ENCODE measurements at regions not wholly inside any gene's neighbourhood (a gene's known extent, or its start where the extent isn't known, plus 50 kb on each side); places are given as distances from the start of the nearest gene placed in this dataset.

- no peak overlapping the region for H3K4me3 ChIP-seq (IDR thresholded peaks at IDR 0.05; ENCODE audit: insufficient read depth, low read depth, low read length)
- no peaks in the 10 kb centered on the region for H3K27me3 ChIP-seq (ENCODE audit: insufficient read depth, low read depth)
- no peak overlapping the region for H3K9ac ChIP-seq
- no peaks in the 10 kb centered on the region; the same call in 1 of the 2 replicates for H3K36me3 ChIP-seq (ENCODE audit: insufficient read depth)
- H2AFZ ChIP-seq (ENCODE audit: low read depth): no peak overlapping the region
- no peaks in the 10 kb centered on the region for H3K79me2 ChIP-seq (ENCODE audit: insufficient read depth, low read depth)
- H4K20me1 ChIP-seq (ENCODE audit: insufficient read depth): no peaks in the 10 kb centered on the region
- H3K4me2 ChIP-seq: no peak overlapping the region
- no peaks in the 10 kb centered on the region for H3K4me1 ChIP-seq (ENCODE audit: low read depth, poor library complexity, severe bottlenecking)
- TF ChIP-seq, protein P1, sequence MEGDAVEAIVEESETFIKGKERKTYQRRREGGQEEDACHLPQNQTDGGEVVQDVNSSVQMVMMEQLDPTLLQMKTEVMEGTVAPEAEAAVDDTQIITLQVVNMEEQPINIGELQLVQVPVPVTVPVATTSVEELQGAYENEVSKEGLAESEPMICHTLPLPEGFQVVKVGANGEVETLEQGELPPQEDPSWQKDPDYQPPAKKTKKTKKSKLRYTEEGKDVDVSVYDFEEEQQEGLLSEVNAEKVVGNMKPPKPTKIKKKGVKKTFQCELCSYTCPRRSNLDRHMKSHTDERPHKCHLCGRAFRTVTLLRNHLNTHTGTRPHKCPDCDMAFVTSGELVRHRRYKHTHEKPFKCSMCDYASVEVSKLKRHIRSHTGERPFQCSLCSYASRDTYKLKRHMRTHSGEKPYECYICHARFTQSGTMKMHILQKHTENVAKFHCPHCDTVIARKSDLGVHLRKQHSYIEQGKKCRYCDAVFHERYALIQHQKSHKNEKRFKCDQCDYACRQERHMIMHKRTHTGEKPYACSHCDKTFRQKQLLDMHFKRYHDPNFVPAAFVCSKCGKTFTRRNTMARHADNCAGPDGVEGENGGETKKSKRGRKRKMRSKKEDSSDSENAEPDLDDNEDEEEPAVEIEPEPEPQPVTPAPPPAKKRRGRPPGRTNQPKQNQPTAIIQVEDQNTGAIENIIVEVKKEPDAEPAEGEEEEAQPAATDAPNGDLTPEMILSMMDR (conservative IDR thresholded peaks at IDR 0.05; ENCODE audit: low read depth, low read length): no peak
- no peak overlapping the region for H3K27ac ChIP-seq
These were observed 314.9 kb upstream of the TMCO5A start for GRCh38 chr15:37619358-37620042.

GRCh38 chr15:37625576-37625975, 308.9 kb upstream of the TMCO5A start:
- Histone ChIP-seq H3K36me3 (ENCODE audit: insufficient read depth) (no peaks in the 10 kb centered on the region), H3K27ac (no peak overlapping the region), H3K4me2 (no peak overlapping the region), H3K27me3 (ENCODE audit: insufficient read depth, low read depth) (no peaks in the 10 kb centered on the region), H3K4me3 (IDR thresholded peaks at IDR 0.05; ENCODE audit: insufficient read depth, low read depth, low read length) (no peak overlapping the region), H2AFZ (ENCODE audit: low read depth) (no peak overlapping the region), H3K79me2 (ENCODE audit: insufficient read depth, low read depth) (no peaks in the 10 kb centered on the region), H3K9ac (no peak overlapping the region), H4K20me1 (ENCODE audit: insufficient read depth) (no peaks in the 10 kb centered on the region), H3K4me1 (ENCODE audit: low read depth, poor library complexity, severe bottlenecking) (no peaks in the 10 kb centered on the region)
- TF ChIP-seq, protein P1 (conservative IDR thresholded peaks at IDR 0.05; ENCODE audit: low read depth, low read length): no peak

DNA sequence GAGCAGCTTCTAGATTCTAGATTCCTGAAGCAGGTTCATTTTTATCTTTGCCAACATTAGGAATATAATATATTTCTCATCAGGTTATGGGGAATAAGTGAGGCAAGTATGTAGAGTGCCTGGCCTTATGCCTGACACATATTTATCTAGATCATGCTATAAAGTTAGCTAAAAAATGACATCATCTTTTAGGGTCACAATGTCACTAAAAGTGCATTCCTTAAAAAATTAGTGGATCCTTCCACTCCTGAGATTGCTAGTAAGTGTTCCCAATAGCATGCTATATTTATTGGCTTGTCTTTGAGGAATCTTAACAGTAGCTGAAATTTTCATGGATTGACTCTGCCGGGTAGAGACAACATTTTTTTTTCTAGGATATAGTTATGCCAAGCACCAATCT, 305.9 kb upstream of the TMCO5A start:
- H3K36me3 ChIP-seq (ENCODE audit: insufficient read depth): no peaks in the 10 kb centered on the region
- no peak overlapping the region for H3K4me2 ChIP-seq
- TF ChIP-seq, protein P1 (conservative IDR thresholded peaks at IDR 0.05; ENCODE audit: low read depth, low read length): no peak
- no peaks in the 10 kb centered on the region for H3K4me1 ChIP-seq (ENCODE audit: low read depth, poor library complexity, severe bottlenecking)
- H2AFZ ChIP-seq (ENCODE audit: low read depth): no peak overlapping the region
- H3K79me2 ChIP-seq (ENCODE audit: insufficient read depth, low read depth): no peaks in the 10 kb centered on the region
- no peaks in the 10 kb centered on the region for H4K20me1 ChIP-seq (ENCODE audit: insufficient read depth)
- no peak overlapping the region for H3K27ac ChIP-seq
- H3K4me3 ChIP-seq (IDR thresholded peaks at IDR 0.05; ENCODE audit: insufficient read depth, low read depth, low read length): no peak overlapping the region
- H3K9ac ChIP-seq: no peak overlapping the region
- H3K27me3 ChIP-seq (ENCODE audit: insufficient read depth, low read depth): no peaks in the 10 kb centered on the region

DNA sequence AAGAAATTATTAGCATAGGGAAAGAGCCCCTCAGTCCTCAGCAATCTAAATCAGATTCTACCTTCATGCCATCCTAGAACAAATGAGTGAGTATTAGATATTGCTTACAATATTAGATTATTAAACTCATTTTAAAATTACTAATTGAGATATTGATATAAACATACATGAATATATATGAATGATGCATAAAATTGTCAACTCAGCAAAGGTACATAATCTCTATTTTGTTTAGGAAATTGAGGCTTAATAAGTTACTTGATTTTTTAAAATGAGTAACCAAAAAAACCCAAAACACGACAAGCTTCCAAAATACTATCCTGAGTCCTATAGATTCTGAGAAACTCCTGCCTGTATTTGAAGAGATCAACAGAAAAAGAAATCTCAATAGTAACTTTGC, 297.7 kb upstream of the TMCO5A start:
- Histone ChIP-seq H3K27ac (no peak overlapping the region), H3K4me3 (IDR thresholded peaks at IDR 0.05; ENCODE audit: insufficient read depth, low read depth, low read length) (no peak overlapping the region), H3K4me1 (ENCODE audit: low read depth, poor library complexity, severe bottlenecking) (peaks cover 12% of the 10 kb centered on the region), H3K9ac (no peak overlapping the region), H2AFZ (ENCODE audit: low read depth) (no peak overlapping the region), H4K20me1 (ENCODE audit: insufficient read depth) (no peaks in the 10 kb centered on the region), H3K79me2 (ENCODE audit: insufficient read depth, low read depth) (no peaks in the 10 kb centered on the region), H3K36me3 (ENCODE audit: insufficient read depth) (no peaks in the 10 kb centered on the region; the same call in 1 of the 2 replicates), H3K4me2 (no peak overlapping the region), H3K27me3 (ENCODE audit: insufficient read depth, low read depth) (no peaks in the 10 kb centered on the region)
- TF ChIP-seq, protein P1 (conservative IDR thresholded peaks at IDR 0.05; ENCODE audit: low read depth, low read length): no peak

All from KMS-11 (cell line).